ENCODE measurements at regions not wholly inside any gene's neighbourhood (a gene's known extent, or its start where the extent isn't known, plus 50 kb on each side); places are given as distances from the start of the nearest gene placed in this dataset.
"Not testable (repeated sequence)": the region's sequence is repeated elsewhere in the genome, so short reads cannot be mapped to it uniquely, and the experiment has no call there.

GRCh38 chr1:199875337-199875736, 152.2 kb upstream of the NR5A2 start:
- no peak for DNase-seq

GRCh38 chr1:199875856-199876255, 151.7 kb upstream of the NR5A2 start:
- DNase-seq = no peak

GRCh38 chr1:199877526-199878384, 149.8 kb upstream of the NR5A2 start:
- no peak for DNase-seq

- no peak for DNase-seq
These were observed 148.7 kb upstream of the NR5A2 start for GRCh38 chr1:199878823-199879222.

- DNase-seq = peak; percentile 23
These were observed 128.9 kb upstream of the NR5A2 start for GRCh38 chr1:199898654-199899053.

- DNase-seq = no peak
These were observed 126.2 kb upstream of the NR5A2 start for GRCh38 chr1:199901341-199901740.

GRCh38 chr1:199907361-199907760, 120.1 kb upstream of the NR5A2 start:
- no peak for DNase-seq

- DNase-seq = no peak
These were observed 118.4 kb upstream of the NR5A2 start for GRCh38 chr1:199909137-199909536.

GRCh38 chr1:199913318-199913717, 114.2 kb upstream of the NR5A2 start:
- DNase-seq = no peak

GRCh38 chr1:199914546-199914945, 113.0 kb upstream of the NR5A2 start:
- no peak for DNase-seq

- no peak for DNase-seq
These were observed 109.2 kb upstream of the NR5A2 start for GRCh38 chr1:199918196-199918769.

GRCh38 chr1:199920635-199921034, 106.9 kb upstream of the NR5A2 start:
- DNase-seq = no peak

GRCh38 chr1:199929556-199929955, 98.0 kb upstream of the NR5A2 start:
- no peak for DNase-seq

GRCh38 chr1:199930067-199930466, 97.4 kb upstream of the NR5A2 start:
- not testable (repeated sequence) for DNase-seq

- peak; percentile 11 for DNase-seq
These were observed 95.7 kb upstream of the NR5A2 start for GRCh38 chr1:199931666-199932377.

GRCh38 chr1:199932462-199932861, 95.0 kb upstream of the NR5A2 start:
- no peak for DNase-seq

GRCh38 chr1:199936441-199936840, 91.1 kb upstream of the NR5A2 start:
- no peak for DNase-seq

GRCh38 chr1:199937161-199937560, 90.3 kb upstream of the NR5A2 start:
- no peak for DNase-seq

- DNase-seq = no peak
These were observed 89.8 kb upstream of the NR5A2 start for GRCh38 chr1:199937661-199938060.

- DNase-seq = no peak
These were observed 82.5 kb upstream of the NR5A2 start for GRCh38 chr1:199944986-199945385.

GRCh38 chr1:199945591-199945990, 81.9 kb upstream of the NR5A2 start:
- DNase-seq = no peak

- no peak for DNase-seq
These were observed 81.0 kb upstream of the NR5A2 start for GRCh38 chr1:199946305-199947155.
